ENCODE measurements at regions not wholly inside any gene's neighbourhood (a gene's known extent, or its start where the extent isn't known, plus 50 kb on each side); places are given as distances from the start of the nearest gene placed in this dataset.

GRCh38 chr3:22990291-22991200 lies 212.6 kb upstream of the UBE2E2 start:
- DNase-seq (ENCODE audit: low spot score), result no peak

DNA sequence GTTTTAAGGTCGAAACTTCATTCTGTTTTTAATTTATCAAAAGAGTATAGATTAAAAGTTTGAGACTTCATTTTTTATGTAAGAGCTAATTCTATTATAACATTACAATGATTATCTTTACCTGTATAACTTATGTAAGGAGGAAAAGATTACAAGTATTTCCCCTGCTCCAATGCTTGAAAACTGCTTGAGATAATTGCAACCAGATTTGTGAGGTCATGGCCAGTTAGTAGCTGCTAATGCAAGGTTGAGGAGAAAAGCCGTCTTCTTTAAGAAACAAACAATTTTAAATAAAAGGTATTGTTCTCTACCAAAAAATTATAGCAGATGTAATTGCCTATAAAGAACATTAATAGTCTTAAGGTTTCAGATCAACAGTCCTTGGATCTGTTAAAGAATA lies 208.3 kb upstream of the UBE2E2 start:
- no peak for DNase-seq (ENCODE audit: low spot score)

DNA sequence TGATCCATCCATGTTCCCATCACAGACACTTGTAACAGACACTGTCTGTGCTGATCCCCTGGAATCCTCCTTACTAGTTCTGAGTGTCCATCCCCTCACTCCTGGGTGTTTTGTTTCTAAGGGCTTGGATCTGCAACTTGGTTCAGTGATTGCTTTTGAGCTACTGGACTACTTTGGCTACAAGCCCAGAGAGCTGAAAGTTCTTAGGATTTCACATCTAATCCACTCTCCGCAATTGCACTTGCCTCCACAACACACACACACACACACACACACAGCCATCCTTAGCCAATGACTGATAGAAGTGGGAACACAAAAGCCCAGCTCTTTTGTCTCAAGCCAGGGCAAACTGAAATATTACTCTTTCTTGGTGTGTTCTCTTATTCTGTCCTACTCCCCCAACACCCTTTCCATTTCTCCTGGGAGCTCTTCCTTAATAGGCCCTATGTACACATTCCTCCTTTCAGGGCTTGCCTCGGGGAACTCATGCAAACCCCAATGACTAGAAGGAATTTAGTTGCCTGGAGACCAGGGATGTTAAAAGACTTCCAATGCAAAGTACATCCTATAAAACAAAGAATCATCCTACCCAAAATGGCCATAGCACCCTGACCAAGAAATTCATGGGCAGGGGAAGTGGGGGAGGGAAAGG lies 206.1 kb upstream of the UBE2E2 start:
- no peak for DNase-seq (ENCODE audit: low spot score)

- DNase-seq (ENCODE audit: low spot score), result no peak
These were observed 202.8 kb upstream of the UBE2E2 start for GRCh38 chr3:23000371-23000770.

- no peak for DNase-seq (ENCODE audit: low spot score)
These were observed 201.0 kb upstream of the UBE2E2 start for GRCh38 chr3:23002151-23002550.

- no peak for DNase-seq (ENCODE audit: low spot score)
These were observed 200.0 kb upstream of the UBE2E2 start for GRCh38 chr3:23002836-23003732.

- no peak for DNase-seq (ENCODE audit: low spot score)
These were observed 199.4 kb upstream of the UBE2E2 start for GRCh38 chr3:23003733-23004046.

DNA sequence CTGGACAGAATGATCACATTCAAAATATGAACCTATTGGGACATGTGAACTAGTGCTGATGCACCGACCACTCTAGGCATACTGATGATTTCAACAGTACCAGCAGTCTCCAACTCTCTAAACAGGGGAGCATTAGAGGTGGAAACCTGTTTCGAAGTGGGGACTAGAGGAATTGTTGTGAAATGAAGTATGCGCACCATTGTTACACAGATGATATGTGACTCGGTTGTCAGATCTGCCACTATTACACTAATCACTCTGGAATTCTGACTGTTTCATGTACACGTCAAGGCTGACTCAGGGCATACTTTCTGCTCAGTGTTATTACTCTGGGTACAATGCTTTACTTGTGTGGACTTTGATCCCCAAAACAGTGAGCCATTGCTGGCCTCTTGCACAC lies 198.2 kb upstream of the UBE2E2 start:
- DNase-seq (ENCODE audit: low spot score), result no peak

DNA sequence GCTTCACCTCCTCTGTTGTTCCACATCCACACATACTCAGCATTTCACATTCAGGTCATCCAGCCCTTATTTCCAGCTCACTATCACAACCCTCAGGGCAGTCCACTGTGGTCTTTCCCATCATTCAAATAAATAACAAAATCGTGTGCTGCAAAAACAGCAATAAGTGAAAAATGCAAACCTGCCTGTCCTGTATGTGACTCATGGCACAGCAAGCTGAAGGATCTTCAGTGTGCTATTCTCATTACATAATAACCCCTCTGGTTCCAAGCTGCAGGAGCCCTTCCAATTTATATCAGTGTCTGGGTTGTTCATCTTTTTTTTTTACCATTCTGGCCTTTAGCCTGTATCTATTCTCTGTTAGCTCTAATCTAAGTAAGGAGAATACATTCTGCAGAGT lies 185.3 kb upstream of the UBE2E2 start:
- DNase-seq (ENCODE audit: low spot score), result no peak

DNA sequence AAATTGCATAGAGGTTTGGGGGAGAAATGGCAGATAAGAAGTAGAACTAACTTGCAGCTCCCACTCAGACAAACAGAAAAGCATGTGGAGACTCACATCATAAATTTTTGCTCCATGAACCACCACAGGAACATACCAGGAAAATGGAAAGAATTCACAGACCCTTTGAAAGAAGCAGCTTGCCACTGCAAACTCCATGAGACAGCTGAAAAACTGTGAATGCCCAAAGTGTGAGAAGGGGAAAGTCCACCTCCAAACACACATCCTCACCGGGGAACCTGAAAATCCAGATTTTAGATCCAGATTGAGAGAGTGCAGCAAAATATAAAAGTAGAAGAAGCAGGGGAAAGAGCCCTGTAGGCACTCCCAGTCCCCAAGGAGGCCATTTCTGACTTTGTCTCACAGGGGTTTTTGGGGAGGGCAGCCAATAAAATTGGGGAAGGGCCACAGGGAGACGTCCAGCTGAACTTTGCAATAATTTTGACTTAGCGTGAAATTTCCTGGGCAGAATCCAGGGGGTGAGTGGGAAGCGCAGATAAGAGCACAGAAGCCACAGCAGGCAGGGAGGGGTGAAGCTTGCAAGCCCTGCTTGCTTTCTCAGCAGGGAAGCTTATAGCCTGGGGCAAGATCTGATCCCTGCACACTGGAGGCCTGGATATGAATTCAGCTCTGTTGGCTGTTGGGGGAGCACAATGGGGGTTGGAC lies 183.4 kb upstream of the UBE2E2 start:
- DNase-seq (ENCODE audit: low spot score), result peak; percentile 3

DNA sequence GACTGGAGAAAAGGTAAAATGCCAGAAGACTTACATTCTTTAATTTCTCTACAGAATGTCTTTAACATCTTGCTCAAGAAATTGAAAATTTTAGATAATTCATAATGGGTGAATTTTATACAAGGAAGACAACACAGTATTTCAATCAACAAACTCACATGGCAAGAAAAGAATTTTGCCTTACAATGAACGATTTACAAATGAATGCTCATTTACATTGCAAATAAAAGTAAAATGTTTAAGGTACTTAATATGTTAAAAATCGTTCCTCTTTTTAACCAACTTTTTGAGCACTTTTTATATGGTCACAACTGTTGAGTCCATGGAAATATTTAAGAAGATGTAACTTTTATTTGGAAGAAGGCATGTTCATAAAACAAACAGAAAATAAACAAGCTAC lies 174.8 kb upstream of the UBE2E2 start:
- DNase-seq (ENCODE audit: low spot score), result no peak

DNA sequence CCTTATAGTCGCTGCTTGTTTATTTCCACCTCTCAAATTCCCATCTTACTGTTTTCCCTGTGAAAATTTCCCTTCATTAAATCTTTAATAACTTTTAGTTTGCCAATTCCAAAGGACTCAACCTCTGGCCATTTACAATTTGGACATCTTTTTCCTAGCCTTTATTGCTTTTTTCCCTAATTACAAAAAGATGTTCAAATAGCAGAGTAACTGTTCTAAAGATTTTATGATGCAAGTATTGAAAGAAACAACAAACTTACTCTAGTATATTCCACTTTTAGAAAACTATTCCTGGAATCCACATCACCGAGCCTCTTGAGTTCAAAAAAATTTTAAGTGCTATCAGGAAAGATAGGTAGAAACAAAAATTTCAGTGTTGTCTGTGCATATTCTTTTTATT lies 174.1 kb upstream of the UBE2E2 start:
- DNase-seq (ENCODE audit: low spot score), result no peak

DNA sequence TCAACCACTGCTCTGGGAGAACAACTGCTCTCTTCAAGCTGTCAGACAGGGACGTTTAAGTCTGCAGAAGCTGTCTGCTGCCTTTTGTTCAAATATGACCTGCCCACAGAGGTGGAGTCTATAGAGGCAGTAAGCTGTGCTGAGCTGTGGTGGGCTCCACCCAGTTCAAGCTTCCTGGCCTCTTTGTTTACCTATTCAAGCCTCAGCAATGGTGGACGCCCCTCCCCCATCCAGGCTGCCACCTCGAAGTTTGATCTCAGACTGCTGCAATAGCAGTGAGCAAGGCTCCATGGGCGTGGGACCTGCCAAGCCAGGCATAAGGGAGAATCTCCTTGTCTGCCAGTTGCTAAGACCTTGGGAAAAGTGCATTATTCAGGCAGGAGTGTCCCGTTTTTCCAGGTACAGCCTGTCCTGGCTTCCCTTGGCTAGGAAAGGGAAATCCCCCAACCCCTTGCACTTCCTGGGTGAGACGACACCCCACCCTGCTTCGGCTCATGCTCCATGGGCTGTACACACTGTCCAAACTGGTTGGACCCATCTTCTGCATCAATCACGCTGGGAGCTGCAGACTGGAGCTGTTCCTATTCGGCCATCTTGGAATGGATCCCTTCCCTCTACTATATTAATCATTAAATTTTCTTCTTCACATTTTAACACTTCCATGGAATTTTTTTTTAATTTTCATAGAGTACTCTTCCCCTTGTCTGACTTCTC lies 167.0 kb upstream of the UBE2E2 start:
- DNase-seq (ENCODE audit: low spot score), result no peak

GRCh38 chr3:23036728-23037127 lies 166.4 kb upstream of the UBE2E2 start:
- no peak for DNase-seq (ENCODE audit: low spot score)

GRCh38 chr3:23038471-23038870 lies 164.7 kb upstream of the UBE2E2 start:
- no peak for DNase-seq (ENCODE audit: low spot score)

DNA sequence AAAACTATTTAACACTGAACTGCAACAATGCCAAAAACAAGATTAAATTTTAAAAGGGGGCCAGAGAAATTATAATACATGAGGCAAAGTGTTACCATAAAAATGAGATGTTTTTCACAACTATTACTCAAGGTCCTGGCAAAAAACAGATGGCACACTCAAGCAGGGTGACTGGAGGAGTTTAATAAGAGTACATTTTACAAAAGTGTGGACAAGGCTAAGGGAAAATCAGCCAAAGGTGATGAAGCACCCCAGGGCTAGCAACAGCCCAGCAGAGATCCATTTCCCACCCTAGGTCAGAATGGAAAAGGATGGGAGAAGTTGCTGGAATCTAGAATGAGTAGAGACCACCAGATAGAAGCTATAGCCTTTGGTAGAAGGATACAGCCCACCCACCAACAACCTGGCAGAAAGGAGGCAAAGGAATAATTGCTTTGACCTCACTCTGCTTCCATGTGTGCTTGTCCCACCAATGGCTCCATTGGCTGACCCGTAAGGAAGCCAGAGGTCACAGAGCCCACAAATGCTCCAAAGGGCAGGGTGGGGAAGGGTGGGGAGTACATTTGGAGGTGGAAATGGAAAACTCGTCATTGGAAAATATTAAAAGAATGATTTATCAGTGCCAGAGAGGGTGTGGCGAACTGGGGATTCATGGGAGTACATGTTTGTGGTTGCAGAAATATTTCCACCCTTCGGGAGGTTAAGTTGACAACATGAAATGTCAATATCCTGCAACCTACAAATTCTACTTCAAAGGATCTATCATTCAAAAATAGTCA lies 161.0 kb upstream of the UBE2E2 start:
- DNase-seq (ENCODE audit: low spot score), result no peak

GRCh38 chr3:23044463-23044862 lies 158.7 kb upstream of the UBE2E2 start:
- DNase-seq (ENCODE audit: low spot score), result no peak

GRCh38 chr3:23046536-23046935 lies 156.6 kb upstream of the UBE2E2 start:
- DNase-seq (ENCODE audit: low spot score), result no peak

- no peak for DNase-seq (ENCODE audit: low spot score)
These were observed 151.6 kb upstream of the UBE2E2 start for GRCh38 chr3:23051240-23052140.
